Lower leg skin (tissue), 3 donors: ENCODE measurements at regions not wholly inside any gene's neighbourhood (a gene's known extent, or its start where the extent isn't known, plus 50 kb on each side); places are given as distances from the start of the nearest gene placed in this dataset.

ENCODE experiments used
- POLR2A ChIP-seq, 2 donors: fragments of 450-650 bp; IDR thresholded peaks; one replicate each; pipeline ENCODE4 v1.6.1; 2016 to 2017; ENCODE audit warnings: antibody characterized with exemption in 2 of 2, mild to moderate bottlenecking in 1 of 2, moderate library complexity in 1 of 2
- TF ChIP-seq, protein P1 (sequence below), 3 donors: fragments of 450-650 bp; IDR thresholded peaks; one replicate each; pipeline ENCODE4 v1.5.1; 2016; ENCODE audit warnings: antibody characterized with exemption in 3 of 3, mild to moderate bottlenecking in 3 of 3, moderate library complexity in 2 of 3

- TF ChIP-seq, protein P1, sequence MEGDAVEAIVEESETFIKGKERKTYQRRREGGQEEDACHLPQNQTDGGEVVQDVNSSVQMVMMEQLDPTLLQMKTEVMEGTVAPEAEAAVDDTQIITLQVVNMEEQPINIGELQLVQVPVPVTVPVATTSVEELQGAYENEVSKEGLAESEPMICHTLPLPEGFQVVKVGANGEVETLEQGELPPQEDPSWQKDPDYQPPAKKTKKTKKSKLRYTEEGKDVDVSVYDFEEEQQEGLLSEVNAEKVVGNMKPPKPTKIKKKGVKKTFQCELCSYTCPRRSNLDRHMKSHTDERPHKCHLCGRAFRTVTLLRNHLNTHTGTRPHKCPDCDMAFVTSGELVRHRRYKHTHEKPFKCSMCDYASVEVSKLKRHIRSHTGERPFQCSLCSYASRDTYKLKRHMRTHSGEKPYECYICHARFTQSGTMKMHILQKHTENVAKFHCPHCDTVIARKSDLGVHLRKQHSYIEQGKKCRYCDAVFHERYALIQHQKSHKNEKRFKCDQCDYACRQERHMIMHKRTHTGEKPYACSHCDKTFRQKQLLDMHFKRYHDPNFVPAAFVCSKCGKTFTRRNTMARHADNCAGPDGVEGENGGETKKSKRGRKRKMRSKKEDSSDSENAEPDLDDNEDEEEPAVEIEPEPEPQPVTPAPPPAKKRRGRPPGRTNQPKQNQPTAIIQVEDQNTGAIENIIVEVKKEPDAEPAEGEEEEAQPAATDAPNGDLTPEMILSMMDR (IDR thresholded peaks at IDR 0.05): no peak
- no peak for TF ChIP-seq POLR2A (IDR thresholded peaks at IDR 0.05)
Measured at GRCh38 chr10:125551247-125551646, 131.7 kb downstream of the TEX36 start.
